GM10847 (cell line): ENCODE measurements at regions not wholly inside any gene's neighbourhood (a gene's known extent, or its start where the extent isn't known, plus 50 kb on each side); places are given as distances from the start of the nearest gene placed in this dataset.

Source experiments
- POLR2A ChIP-seq: IDR thresholded peaks from 2 replicates; pipeline ENCODE4 v1.6.1; 2011; ENCODE audit not compliant: insufficient read length; ENCODE audit errors: extremely low read depth

DNA sequence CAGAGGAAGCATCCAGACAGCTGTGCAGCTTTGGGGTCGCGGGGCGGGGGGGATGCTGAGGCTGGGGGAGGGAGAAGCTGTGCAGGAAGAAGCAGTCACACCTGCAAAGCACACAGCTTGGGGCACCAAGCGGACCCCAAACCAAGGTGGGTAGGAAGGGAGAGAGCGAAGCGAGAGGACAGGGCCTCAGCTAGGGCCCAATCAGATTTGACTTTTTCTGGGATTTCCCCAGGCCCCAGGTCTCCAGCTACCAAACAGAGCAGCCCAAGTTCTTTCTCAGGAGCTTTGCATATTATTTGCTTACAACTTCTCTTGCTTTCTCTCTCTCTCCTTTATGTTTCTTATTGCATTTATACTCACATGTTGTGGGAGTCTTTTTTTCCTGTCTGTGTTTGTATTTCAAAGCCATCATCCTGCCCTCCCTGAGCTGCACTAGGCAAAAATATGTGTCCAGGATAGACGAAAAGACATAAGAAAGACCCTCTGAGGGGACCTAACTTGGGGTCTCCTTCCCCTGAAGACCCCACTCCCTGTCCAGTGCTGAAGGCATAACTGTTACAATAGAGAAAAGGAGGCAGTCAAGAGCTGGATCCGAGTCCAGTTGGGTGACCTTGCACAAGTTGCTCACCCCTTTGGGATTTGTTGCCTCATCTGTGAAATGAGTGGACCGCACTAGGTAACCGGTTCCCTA lies 50.6 kb upstream of the SMNDC1 start:
- TF ChIP-seq POLR2A: peak; percentile 24

- TF ChIP-seq POLR2A: peak; percentile 17
These were observed 51.4 kb upstream of the SMNDC1 start for GRCh38 chr10:110355922-110356627.

GRCh38 chr10:110356628-110357245 lies 52.0 kb upstream of the SMNDC1 start:
- no peak for TF ChIP-seq POLR2A

GRCh38 chr10:110357252-110357780 lies 52.6 kb upstream of the SMNDC1 start:
- peak; percentile 46 for TF ChIP-seq POLR2A

- no peak for TF ChIP-seq POLR2A
These were observed 53.2 kb upstream of the SMNDC1 start for GRCh38 chr10:110357871-110358270.

DNA sequence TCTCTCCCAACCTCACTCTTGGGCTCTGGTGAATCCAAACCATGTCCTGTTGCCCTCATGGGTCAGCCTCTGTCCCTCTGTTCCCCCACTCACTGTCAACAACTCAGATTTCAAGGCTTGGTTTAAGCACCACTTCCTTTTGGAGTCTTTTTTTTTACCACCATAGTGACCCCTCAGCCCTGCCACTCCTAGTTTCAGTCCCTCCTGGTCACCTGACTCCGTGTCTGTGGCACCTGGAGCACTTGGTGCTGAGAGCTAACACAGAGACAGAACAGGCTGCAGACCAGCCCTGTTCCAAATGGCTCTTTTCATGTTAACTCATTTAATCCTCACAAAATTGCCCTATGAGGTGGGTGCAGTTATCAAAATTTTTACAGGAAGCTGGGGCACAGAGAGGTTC lies 53.6 kb upstream of the SMNDC1 start:
- no peak for TF ChIP-seq POLR2A

DNA sequence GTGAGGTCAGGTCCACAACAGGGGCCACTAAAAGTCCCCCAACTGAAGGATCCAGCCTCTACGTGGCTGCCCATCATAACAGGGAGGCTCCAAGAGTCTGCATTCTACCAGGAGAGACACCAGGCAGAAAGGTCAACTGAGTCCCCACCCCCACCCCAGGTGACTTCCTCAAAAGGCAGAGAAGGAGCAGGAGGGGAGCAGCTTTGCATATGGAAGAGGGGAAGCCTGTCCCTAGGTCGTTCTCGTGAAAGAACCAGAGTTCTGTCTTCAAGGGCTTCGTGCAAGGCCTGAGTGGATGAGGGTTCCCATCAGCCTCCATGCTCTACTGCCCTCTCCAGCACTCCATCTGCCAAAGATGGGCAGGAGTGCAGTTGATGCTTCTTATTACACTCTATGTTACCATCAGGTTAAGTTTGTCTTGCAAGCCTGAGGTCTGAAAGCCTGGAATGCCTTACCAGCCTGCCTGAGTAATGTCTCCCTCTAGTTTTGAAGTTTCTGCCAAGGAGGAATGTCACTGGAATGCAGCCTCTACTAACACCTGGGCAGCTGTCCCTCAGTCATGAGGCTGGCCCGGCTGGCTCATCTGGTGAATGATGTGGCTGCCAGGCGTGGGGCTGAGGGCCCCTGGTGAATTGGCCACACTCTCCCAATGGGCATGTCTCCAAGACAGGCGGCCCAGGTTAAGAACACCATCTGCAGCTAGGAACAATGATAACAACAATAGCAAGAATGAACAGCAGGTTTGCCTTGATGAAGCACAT lies 54.3 kb upstream of the SMNDC1 start:
- no peak for TF ChIP-seq POLR2A

DNA sequence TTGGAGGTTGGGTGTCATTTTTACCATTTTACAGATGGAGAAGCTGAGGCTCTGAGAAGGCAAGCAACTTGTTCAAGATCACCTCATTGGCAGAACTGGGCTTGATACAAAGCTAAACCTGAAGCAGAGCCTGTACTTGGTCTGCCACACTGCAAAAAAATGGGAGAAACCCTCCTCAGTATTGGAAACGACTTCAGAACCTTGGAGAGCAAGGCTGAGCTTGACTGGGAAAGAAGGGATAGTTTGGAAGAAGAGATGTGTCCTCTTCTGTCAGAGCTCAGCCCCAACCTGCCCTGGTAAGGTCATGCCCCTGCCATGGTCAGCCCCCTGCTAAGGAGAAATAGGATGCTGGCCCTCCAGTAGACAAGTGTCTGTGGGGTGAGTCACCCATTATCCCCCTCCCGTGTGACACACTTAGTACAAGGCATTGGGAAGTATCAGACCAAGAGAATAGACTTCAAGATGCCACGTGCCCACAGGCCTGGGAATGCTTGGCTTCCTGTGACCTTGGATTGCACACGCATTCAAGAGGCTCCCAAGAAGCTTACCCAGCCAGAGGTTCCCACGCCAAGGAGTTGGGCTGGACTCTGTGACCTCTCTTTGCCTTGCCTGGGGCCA lies 56.2 kb upstream of the SMNDC1 start:
- TF ChIP-seq POLR2A: no peak

DNA sequence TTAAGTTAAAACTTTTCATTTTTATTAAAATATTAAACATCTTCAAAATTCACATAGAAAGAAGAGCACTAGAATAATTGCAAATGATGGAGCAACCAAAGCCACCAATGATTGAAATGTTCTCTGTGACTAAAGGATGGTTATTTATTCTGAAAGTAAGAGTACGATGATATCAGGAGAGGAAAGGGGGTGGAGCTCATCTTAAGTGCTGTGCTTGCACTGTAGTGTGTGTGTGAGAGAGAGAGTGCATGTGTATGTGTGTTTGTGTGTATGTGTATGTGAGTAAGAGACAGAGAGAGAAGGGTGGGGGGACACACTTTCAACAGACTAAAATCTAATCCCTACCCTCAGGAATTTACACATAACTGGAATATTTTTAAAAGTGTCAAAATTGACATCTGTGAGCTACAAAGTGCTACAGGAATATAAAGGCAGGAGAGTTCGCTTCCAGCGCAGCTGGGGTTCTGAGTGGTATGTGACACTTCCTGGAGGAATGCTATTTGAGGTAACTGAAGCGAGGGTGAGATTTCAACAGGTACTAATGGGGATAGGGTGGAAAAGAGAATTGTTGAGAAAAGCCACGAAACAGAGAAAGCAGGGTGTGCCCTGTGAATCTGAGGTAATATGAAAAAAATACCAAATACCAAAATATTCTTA lies 57.2 kb upstream of the SMNDC1 start:
- TF ChIP-seq POLR2A: no peak

- no peak for TF ChIP-seq POLR2A
These were observed 59.1 kb upstream of the SMNDC1 start for GRCh38 chr10:110363572-110364411.

- no peak for TF ChIP-seq POLR2A
These were observed 59.8 kb upstream of the SMNDC1 start for GRCh38 chr10:110364531-110364937.

- TF ChIP-seq POLR2A: no peak
These were observed 60.8 kb upstream of the SMNDC1 start for GRCh38 chr10:110365356-110366143.

DNA sequence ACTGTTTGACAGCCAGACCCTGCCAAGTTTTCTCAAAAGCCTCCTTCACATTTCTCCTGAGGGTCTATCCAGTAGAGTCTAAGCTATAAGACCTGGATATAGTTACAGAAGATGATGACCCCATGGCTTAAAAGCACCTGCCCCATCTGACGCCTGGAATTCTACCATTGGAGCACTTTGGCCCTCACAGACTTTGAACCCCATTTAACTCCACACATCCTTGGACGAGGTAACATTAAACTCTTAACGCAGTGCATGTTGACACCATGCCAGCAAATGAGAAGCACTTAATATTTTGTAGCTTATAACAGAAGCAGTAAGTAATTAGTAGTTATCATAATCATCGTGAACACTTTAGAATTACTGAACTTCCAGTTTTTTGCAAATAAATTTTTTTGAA lies 61.9 kb upstream of the SMNDC1 start:
- TF ChIP-seq POLR2A: no peak

- no peak for TF ChIP-seq POLR2A
These were observed 63.3 kb upstream of the SMNDC1 start for GRCh38 chr10:110368002-110368401.
